Nephron (organoid): ENCODE measurements at regions not wholly inside any gene's neighbourhood (a gene's known extent, or its start where the extent isn't known, plus 50 kb on each side); places are given as distances from the start of the nearest gene placed in this dataset.
"Not testable (repeated sequence)": the region's sequence is repeated elsewhere in the genome, so short reads cannot be mapped to it uniquely, and the experiment has no call there.

ENCODE experiments used
- H3K27ac Mint-ChIP-seq, 3 experiments: 2 replicates each; pipeline ENCODE4 v1.8.0; 2020; ENCODE audit warnings: mixed read lengths in 3 of 3, mild to moderate bottlenecking in 2 of 3, moderate library complexity in 1 of 3
- H3K27me3 Mint-ChIP-seq: 2 replicates; pipeline ENCODE4 v1.8.0; 2021; ENCODE audit warnings: low read depth, mild to moderate bottlenecking, moderate library complexity, mixed read lengths
- H3K36me3 Mint-ChIP-seq: 2 replicates; pipeline ENCODE4 v1.8.0; 2020; ENCODE audit warnings: low read depth, mixed read lengths
- H3K4me1 Mint-ChIP-seq: 2 replicates; pipeline ENCODE4 v1.8.0; 2020; ENCODE audit warnings: mixed read lengths
- H3K4me3 Mint-ChIP-seq, 3 experiments: 2 replicates each; pipeline ENCODE4 v1.8.0; 2020; ENCODE audit warnings: mild to moderate bottlenecking in 3 of 3, mixed read lengths in 3 of 3, moderate library complexity in 2 of 3
- H3K9me3 Mint-ChIP-seq: 2 replicates; pipeline ENCODE4 v1.8.0; 2020; ENCODE audit warnings: mixed read lengths
- TF ChIP-seq, protein P1 (sequence below), 3 experiments: fragments of 200-600 bp; sonication (generic); IDR thresholded peaks; one replicate each; pipeline ENCODE4 v1.5.0; 2021; ENCODE audit warnings: antibody characterized with exemption in 3 of 3; ENCODE audit not compliant: unreplicated experiment in 3 of 3

DNA sequence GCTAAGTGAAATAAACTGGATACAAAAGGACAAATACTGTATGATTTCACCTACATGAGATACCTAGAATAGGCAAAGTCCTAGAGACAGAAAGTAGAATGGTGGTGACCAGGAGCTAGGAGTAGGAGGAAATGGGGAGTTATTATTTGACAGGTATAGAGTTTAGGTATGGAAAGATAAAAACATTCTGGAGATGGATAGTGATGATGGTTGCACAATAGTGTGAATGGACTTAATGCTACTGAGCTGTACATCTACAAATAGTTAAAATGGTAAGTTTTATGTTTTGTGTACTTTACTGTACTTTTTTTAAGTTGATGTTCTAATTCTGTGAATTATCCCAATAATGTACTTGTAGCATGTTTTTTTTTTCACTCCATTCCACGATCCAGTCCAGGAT lies 59.5 kb upstream of the RALGPS2 start:
- TF ChIP-seq, protein P1, sequence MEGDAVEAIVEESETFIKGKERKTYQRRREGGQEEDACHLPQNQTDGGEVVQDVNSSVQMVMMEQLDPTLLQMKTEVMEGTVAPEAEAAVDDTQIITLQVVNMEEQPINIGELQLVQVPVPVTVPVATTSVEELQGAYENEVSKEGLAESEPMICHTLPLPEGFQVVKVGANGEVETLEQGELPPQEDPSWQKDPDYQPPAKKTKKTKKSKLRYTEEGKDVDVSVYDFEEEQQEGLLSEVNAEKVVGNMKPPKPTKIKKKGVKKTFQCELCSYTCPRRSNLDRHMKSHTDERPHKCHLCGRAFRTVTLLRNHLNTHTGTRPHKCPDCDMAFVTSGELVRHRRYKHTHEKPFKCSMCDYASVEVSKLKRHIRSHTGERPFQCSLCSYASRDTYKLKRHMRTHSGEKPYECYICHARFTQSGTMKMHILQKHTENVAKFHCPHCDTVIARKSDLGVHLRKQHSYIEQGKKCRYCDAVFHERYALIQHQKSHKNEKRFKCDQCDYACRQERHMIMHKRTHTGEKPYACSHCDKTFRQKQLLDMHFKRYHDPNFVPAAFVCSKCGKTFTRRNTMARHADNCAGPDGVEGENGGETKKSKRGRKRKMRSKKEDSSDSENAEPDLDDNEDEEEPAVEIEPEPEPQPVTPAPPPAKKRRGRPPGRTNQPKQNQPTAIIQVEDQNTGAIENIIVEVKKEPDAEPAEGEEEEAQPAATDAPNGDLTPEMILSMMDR (IDR thresholded peaks at IDR 0.05; ENCODE audit: unreplicated experiment in 3 of 3): no peak
- Mint-ChIP-seq H3K27ac (no peak overlapping the region), H3K36me3 (no peaks in the 10 kb centered on the region), H3K4me1 (no peaks in the 10 kb centered on the region), H3K4me3 (no peak overlapping the region), H3K9me3 (no peaks in the 10 kb centered on the region), H3K27me3 (no peaks in the 10 kb centered on the region)

DNA sequence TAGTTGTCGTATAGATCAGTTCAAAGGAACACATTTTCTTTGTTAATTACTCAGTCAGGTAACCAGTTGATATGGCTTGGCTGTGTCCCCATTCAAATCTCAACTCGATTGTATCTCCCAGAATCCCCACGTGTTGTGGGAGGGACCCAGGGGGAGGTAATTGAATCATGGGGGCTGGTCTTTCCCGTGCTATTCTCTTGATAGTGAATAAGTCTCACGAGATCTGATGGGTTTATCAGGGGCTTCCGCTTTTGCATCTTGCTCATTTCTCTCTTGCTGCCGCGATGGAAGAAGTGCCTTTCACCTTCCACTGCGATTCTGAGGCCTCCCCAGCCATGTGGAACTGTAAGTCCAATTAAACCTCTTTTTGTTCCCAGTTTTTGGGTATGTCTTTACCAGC lies 58.2 kb upstream of the RALGPS2 start:
- not testable (repeated sequence) for H3K9me3 Mint-ChIP-seq, H3K27ac Mint-ChIP-seq, H3K4me3 Mint-ChIP-seq, H3K36me3 Mint-ChIP-seq, H3K4me1 Mint-ChIP-seq, H3K27me3 Mint-ChIP-seq

DNA sequence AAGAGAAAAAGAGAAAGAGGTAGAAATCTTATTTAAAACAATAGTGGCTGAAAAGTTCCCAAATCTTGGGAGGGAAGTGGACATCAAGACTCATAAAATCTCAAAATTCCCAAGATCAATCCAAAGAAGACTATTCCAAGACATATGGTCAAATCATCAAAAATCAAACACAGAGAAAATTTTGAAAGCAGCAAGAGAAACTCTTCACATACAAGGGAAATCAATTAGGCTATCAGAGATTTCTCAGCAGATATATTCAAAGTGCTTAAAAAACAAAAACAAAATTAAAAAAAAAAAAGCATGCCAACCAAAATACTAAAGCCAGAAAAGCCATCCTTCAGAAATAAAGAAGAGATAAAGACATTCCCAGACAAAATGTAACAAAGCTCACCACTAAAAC lies 52.6 kb upstream of the RALGPS2 start:
- Mint-ChIP-seq H3K27ac (no peak overlapping the region), H3K27me3 (no peaks in the 10 kb centered on the region), H3K9me3 (peaks cover 14% of the 10 kb centered on the region), H3K4me3 (no peak overlapping the region), H3K36me3 (peaks cover 4% of the 10 kb centered on the region), H3K4me1 (no peaks in the 10 kb centered on the region)
- TF ChIP-seq, protein P1 (IDR thresholded peaks at IDR 0.05; ENCODE audit: unreplicated experiment in 3 of 3): no peak

DNA sequence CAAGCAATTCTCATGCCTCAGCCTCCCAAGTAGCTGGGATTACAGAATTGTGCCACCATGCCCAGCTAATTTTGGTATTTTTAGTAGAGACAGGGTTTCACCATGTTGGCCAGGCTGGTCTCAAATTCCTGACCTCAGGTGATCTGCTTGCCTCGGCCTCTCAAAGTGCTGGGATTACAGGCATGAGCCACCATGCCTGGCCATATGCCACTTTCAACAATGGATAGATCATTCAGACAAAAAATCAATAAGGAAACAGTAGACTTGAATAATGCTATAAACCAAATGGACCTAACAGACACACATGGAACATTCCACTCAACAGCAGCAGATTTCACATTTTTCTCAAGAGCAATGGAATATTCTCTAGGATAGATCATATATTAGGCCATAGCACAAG lies 50.5 kb upstream of the RALGPS2 start:
- not testable (repeated sequence) for H3K4me1 Mint-ChIP-seq, H3K27me3 Mint-ChIP-seq, H3K4me3 Mint-ChIP-seq, H3K36me3 Mint-ChIP-seq, H3K27ac Mint-ChIP-seq
- peaks cover 14% of the 10 kb centered on the region for H3K9me3 Mint-ChIP-seq
